ENCODE measurements at regions not wholly inside any gene's neighbourhood (a gene's known extent, or its start where the extent isn't known, plus 50 kb on each side); places are given as distances from the start of the nearest gene placed in this dataset.

- TF ChIP-seq CTCF (conservative IDR thresholded peaks at IDR 0.05; ENCODE audit: low read depth, low read length), result no peak
- H3K4me3 ChIP-seq (ENCODE audit: low read length), result no peak overlapping the region
Measured at GRCh38 chr2:41668529-41668928, 379.3 kb upstream of the PKDCC start.

GRCh38 chr2:41678639-41679038 is 369.2 kb upstream of the PKDCC start:
- H3K4me3 ChIP-seq (ENCODE audit: low read length), result no peak overlapping the region
- DNase-seq (ENCODE audit: low read depth), result no peak
- TF ChIP-seq CTCF (conservative IDR thresholded peaks at IDR 0.05; ENCODE audit: low read depth, low read length), result no peak

More at GRCh38 chr2:41668529-41668928, 379.3 kb upstream of the PKDCC start:
- peak; percentile 36 for DNase-seq (ENCODE audit: low read depth)

- H3K4me3 ChIP-seq (ENCODE audit: low read length), result no peak overlapping the region
- no peak for TF ChIP-seq CTCF (conservative IDR thresholded peaks at IDR 0.05; ENCODE audit: low read depth, low read length)
- DNase-seq (ENCODE audit: low read depth), result no peak
Measured at GRCh38 chr2:41686156-41686555, 361.7 kb upstream of the PKDCC start.

- DNase-seq (ENCODE audit: low read depth), result no peak
- H3K4me3 ChIP-seq (ENCODE audit: low read length), result no peak overlapping the region
- TF ChIP-seq CTCF (conservative IDR thresholded peaks at IDR 0.05; ENCODE audit: low read depth, low read length), result no peak
Measured at GRCh38 chr2:41691561-41691960, 356.3 kb upstream of the PKDCC start.

- TF ChIP-seq CTCF (conservative IDR thresholded peaks at IDR 0.05; ENCODE audit: low read depth, low read length), result no peak
- DNase-seq (ENCODE audit: low read depth), result no peak
- H3K4me3 ChIP-seq (ENCODE audit: low read length), result no peak overlapping the region
Measured at GRCh38 chr2:41694536-41695049, 353.2 kb upstream of the PKDCC start.

GRCh38 chr2:41695198-41696113 is 352.4 kb upstream of the PKDCC start:
- peak; percentile 28 for TF ChIP-seq CTCF (conservative IDR thresholded peaks at IDR 0.05; ENCODE audit: low read depth, low read length)
- H3K4me3 ChIP-seq (ENCODE audit: low read length), result no peak overlapping the region
- DNase-seq (ENCODE audit: low read depth), result no peak

- H3K4me3 ChIP-seq (ENCODE audit: low read length), result no peak overlapping the region
- no peak for TF ChIP-seq CTCF (conservative IDR thresholded peaks at IDR 0.05; ENCODE audit: low read depth, low read length)
- DNase-seq (ENCODE audit: low read depth), result no peak
Measured at GRCh38 chr2:41697389-41697788, 350.4 kb upstream of the PKDCC start.

Data from retinal pigment epithelial cell (primary cell).